HG03565 (cell line): ENCODE measurements at regions not wholly inside any gene's neighbourhood (a gene's known extent, or its start where the extent isn't known, plus 50 kb on each side); places are given as distances from the start of the nearest gene placed in this dataset.
A peak's percentile ranks its signal among the peaks of the same experiment; 100 is the strongest.

Experiments used
- ATAC-seq: cut with Tn5 transposase; IDR thresholded peaks from one replicate; pipeline ENCODE4 v1.9.1; 2021; ENCODE audit warnings: mild to moderate bottlenecking, moderate library complexity; ENCODE audit not compliant: unreplicated experiment

- ATAC-seq: peak; percentile 93
Observed at GRCh38 chr3:16048435-16049318, 125.8 kb upstream of the GALNT15 start.

DNA sequence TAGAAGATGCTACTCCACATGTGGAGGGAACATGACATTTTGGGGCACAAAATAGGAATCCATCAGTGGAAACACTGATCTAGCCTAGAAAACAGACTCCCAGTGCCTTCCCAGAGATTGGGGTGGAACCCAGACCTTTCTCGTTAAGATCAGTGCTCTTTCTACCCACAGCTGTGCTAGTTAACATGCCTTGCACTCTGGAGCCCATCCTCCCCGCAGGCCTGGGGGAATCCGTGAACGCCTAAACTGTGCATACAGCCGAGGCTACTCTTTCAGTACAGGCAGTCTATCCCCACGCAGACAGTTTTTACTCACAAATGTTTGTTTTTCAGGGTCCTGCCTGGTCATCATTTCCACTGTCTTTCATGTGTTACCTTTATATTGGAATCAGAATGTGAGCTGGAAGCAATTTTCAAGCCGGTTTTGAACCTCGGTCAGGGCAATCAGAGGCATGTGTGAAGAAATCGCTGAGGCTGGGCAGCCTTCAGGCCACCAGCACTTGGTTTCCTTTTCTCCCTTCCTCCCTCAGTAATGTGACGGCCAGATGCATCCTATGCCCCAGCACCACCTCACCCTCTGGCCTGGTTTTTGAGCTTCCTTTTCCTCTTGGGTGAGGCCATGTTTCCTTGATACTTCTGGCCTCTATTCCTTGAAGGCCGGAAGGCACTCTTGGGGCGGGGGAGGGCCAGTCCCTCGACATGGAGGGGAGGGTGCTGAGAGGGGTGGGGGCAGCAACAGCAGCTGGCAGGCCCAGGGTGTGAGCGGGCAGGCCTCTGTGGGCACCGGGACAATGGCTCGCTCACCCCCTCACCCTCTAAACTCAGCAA lies 123.6 kb upstream of the GALNT15 start:
- no peak for ATAC-seq

GRCh38 chr3:16051691-16052090 lies 122.8 kb upstream of the GALNT15 start:
- ATAC-seq: no peak

DNA sequence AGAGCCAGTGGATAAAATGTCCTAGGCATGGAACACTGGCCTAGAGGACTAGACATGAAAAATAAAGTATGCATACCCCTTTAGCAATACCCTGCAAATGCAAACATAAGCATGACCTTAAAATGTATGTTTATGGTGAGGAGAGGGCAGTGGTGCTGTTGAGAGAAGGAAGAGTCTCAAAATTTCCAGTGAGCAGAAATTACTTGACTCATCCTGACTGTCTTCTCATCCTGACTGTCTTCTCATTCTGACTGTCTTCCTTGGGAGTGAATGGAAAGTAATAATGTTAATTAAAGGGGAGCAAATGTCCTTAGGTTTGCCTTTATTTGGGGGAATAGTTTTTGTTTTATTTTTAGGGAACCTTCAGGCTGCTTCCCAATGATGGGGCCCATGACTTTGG lies 121.5 kb upstream of the GALNT15 start:
- ATAC-seq: no peak

- no peak for ATAC-seq
Observed at GRCh38 chr3:16053794-16054193, 120.7 kb upstream of the GALNT15 start.

- ATAC-seq: no peak
Observed at GRCh38 chr3:16055606-16056211, 118.8 kb upstream of the GALNT15 start.

GRCh38 chr3:16056217-16056616 lies 118.3 kb upstream of the GALNT15 start:
- no peak for ATAC-seq

GRCh38 chr3:16058521-16058920 lies 116.0 kb upstream of the GALNT15 start:
- ATAC-seq: no peak

DNA sequence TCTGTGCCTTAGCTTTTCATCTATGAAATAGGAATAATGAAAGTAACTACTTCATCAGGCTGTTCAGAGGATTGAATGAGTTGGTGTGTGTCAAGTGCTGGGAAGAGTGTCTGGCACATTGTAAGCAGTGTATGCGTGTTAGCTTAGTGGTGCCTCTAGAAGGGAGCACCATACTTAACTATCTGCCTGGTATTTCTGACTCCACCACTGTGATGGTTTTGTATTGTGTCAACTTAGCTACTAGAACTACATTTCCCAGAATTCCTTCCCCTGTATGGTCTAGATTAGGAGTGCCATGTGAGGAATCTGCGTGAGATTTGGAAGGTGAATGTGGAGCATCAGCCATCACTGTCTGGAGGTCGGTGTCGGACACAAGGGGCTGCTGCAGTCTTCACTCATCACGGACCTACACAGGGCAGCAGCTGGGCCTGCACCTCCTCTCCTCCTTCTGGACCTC lies 115.4 kb upstream of the GALNT15 start:
- no peak for ATAC-seq

DNA sequence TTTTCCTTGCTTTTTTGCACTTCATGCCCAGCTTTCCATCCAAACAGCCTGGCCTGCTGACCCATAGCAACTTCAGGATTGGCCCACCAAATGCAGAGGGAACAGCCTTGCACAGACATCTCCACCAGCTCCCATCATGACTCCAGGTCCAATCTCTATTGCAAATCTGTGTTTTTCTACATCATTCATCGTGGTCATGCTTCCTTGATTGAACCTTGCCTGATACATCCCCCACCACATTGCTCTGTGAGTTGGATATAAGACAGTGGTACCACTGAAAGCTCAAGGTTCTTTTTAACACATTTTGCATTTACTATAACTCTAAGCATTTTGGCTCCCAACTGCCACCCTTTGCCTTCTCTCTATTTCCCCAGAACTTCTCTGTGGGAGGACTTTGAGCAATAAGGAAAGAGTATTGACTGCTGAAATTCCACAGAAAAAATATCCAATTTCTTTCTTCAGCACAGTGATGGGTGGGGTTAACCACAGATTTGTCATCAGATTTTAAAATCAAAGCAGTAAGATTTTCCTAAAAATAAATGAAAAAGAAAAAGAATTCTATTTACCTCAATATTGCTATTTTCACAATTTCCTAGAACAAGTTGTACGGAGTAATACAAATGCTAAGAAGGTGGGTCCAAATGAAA lies 114.6 kb upstream of the GALNT15 start:
- ATAC-seq: no peak

DNA sequence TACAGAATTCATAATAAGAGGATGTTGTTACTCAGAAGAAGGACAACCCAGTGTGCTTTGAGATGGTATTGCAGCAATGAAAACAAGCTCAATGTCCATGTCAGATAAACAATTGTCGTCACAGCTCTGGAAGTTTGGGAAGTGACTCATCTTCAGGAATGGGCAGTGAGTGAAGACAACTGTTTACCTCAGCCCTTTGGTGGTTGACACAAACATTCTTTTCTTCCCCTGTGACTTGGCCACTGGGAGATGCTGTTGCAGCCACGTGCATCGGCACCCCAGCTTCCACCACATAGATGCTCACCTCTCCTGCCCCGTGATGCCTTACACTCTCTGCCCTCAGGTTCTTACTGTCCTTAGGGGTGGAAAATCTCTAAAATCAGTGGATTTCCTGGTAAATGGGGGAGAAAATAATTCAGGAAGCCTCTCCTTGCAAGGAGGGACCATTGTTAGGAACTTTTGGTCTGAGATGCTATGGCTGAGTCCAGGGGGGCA lies 114.1 kb upstream of the GALNT15 start:
- ATAC-seq: no peak

DNA sequence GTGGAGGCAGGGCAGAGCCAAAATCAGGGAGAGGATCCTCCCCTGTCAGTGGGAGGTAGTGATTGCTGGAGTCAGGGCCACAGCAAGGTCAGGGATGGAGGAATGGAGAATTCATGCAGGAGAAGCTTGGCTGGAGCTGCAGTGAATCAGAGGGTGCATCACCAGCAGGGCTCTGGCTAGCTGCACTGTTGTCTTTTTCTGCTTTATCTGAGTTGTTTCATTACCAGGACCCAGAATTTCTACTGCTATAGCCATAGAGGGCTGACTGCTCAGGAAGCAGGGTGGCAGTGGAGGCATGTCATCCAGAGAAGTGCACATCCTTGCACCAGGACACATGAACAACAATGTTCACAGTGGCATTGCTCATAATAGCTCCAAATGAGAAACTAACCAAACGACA lies 113.5 kb upstream of the GALNT15 start:
- no peak for ATAC-seq

- ATAC-seq: no peak
Observed at GRCh38 chr3:16061491-16061890, 113.0 kb upstream of the GALNT15 start.

DNA sequence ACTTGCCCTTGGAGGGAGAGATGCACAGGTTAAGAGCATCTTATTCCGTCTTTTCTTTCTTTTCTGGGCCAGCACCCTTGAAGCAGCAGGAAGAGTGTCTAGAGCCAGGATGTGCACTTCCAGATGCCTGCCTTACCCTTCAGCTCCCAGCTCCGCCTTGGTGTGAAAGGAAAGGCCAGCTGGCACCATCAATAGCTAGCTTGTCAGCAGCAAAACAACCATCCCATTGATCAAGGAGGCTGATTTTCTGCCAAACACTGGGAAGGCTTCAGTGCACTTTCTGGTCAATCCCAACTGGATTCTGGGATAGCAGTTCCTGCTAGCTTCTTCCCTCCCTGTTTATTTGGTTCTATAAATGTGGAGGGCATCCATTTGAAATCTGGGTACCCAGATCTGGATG lies 110.9 kb upstream of the GALNT15 start:
- no peak for ATAC-seq

DNA sequence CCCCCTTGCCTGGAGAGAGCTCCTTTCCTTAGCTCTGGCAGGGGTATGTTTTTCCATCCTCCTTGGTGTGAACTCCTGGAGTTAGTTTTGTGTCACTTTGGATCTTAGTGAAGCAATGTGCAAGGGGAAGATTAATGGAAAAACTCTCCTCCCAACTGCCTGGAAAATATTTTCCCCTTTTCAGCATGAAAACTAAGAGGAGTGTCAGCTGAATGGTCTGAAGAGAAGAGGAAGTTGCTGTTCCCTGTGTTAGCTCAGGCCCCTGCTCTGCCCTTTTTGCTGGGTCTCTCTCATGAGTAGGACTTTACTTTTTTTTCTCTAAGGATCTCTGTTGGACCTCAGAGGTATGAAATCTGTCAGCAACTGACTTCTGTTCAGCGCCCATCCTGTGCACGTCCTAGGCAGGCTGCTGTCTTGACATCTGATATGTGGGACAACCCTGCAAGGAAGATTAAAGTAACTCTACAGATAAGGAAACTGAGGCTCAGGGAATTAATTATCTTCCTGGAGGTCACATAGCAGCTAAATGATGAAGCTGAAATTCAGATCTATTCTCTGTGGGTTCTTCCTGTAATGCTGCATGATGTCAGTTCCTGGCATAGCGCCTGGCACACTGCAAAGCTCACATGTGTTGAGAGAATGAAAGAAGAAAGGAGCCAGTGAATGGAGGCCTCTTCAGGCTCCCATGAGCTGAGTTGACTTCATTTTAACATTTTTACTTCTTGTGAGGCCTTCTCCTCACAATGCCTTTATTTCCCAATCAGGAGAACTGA lies 109.7 kb upstream of the GALNT15 start:
- ATAC-seq: no peak

DNA sequence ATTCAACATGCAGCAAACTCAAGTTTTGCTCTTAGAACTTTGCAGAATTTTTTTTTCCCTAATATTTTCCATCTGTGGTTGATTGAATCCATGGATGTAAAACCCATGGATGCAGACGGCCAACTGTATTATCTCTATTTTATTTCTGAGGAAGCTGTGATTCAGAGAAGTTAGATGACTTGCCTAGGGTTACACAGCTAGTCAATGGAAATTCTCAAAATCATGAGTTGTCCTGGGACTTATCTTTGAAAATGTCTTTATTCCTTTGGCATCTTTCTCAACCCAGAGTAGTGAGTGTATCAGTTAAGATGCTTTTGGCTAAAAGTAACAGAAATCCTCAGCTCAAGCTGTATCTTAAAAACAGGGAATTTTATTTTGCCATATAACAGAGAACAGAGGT lies 107.9 kb upstream of the GALNT15 start:
- no peak for ATAC-seq

GRCh38 chr3:16066975-16067374 lies 107.5 kb upstream of the GALNT15 start:
- no peak for ATAC-seq

- no peak for ATAC-seq
Observed at GRCh38 chr3:16067837-16068471, 106.5 kb upstream of the GALNT15 start.

GRCh38 chr3:16069149-16069922 lies 105.1 kb upstream of the GALNT15 start:
- ATAC-seq: no peak
